HT1080 (cell line): ENCODE measurements at regions not wholly inside any gene's neighbourhood (a gene's known extent, or its start where the extent isn't known, plus 50 kb on each side); places are given as distances from the start of the nearest gene placed in this dataset.

Source experiments
- DNase-seq: peaks from one replicate; pipeline ENCODE4 v3.0.0-alpha.2; 2015; ENCODE audit warnings: low read depth

- no peak for DNase-seq
Measured at GRCh38 chr15:36390491-36390890, 188.9 kb upstream of the CDIN1 start.

- DNase-seq: no peak
Measured at GRCh38 chr15:36392676-36393266, 186.7 kb upstream of the CDIN1 start.

- DNase-seq: no peak
Measured at GRCh38 chr15:36398212-36398611, 181.2 kb upstream of the CDIN1 start.

- DNase-seq: no peak
Measured at GRCh38 chr15:36399276-36399675, 180.2 kb upstream of the CDIN1 start.

- no peak for DNase-seq
Measured at GRCh38 chr15:36400936-36401585, 178.4 kb upstream of the CDIN1 start.

GRCh38 chr15:36401586-36401966, 177.8 kb upstream of the CDIN1 start:
- peak; percentile 31 for DNase-seq

GRCh38 chr15:36403351-36403750, 176.1 kb upstream of the CDIN1 start:
- DNase-seq: no peak

- DNase-seq: no peak
Measured at GRCh38 chr15:36406366-36406765, 173.1 kb upstream of the CDIN1 start.

- DNase-seq: no peak
Measured at GRCh38 chr15:36406911-36407310, 172.5 kb upstream of the CDIN1 start.

- DNase-seq: peak; percentile 88
Measured at GRCh38 chr15:36407647-36408046, 171.8 kb upstream of the CDIN1 start.

- DNase-seq: no peak
Measured at GRCh38 chr15:36409819-36410218, 169.6 kb upstream of the CDIN1 start.

- DNase-seq: peak; percentile 8
Measured at GRCh38 chr15:36414670-36415069, 164.8 kb upstream of the CDIN1 start.

GRCh38 chr15:36415643-36416042, 163.8 kb upstream of the CDIN1 start:
- DNase-seq: peak; percentile 3

- no peak for DNase-seq
Measured at GRCh38 chr15:36422631-36423030, 156.8 kb upstream of the CDIN1 start.

GRCh38 chr15:36426691-36427090, 152.7 kb upstream of the CDIN1 start:
- no peak for DNase-seq

GRCh38 chr15:36428102-36428845, 151.2 kb upstream of the CDIN1 start:
- DNase-seq: peak; percentile 100

- DNase-seq: no peak
Measured at GRCh38 chr15:36429707-36430106, 149.7 kb upstream of the CDIN1 start.

GRCh38 chr15:36430280-36430679, 149.1 kb upstream of the CDIN1 start:
- DNase-seq: no peak

- no peak for DNase-seq
Measured at GRCh38 chr15:36430726-36431265, 148.6 kb upstream of the CDIN1 start.

GRCh38 chr15:36432161-36432560, 147.3 kb upstream of the CDIN1 start:
- peak; percentile 90 for DNase-seq

- DNase-seq: no peak
Measured at GRCh38 chr15:36434177-36434576, 145.2 kb upstream of the CDIN1 start.

- no peak for DNase-seq
Measured at GRCh38 chr15:36438499-36438898, 140.9 kb upstream of the CDIN1 start.
